WTC11 (cell line): ENCODE measurements at regions not wholly inside any gene's neighbourhood (a gene's known extent, or its start where the extent isn't known, plus 50 kb on each side); places are given as distances from the start of the nearest gene placed in this dataset.

ENCODE experiments used
- ATAC-seq: fragments of 200-7000 bp; cut with Tn5 transposase; 2 replicates; pipeline ENCODE4 v1.10.0; 2021; ENCODE audit warnings: mild to moderate bottlenecking, moderate library complexity
- CTCF ChIA-PET: fragments of 300-600 bp; sonication (Branson Sonifier 250); formaldehyde crosslinking; loops from one replicate; lab custom pipeline; 2021; ENCODE audit warnings: antibody characterized with exemption; lab: Charles Lee
- POLR2A ChIA-PET: fragments of 350-600 bp; sonication (Branson Sonifier 250); formaldehyde crosslinking; loops from one replicate; lab custom pipeline; 2021; ENCODE audit warnings: antibody characterized with exemption; lab: Charles Lee
- DNase-seq: peaks from one replicate; pipeline ENCODE4 v3.0.0; 2021; ENCODE audit warnings: low spot score
- H3K27ac Mint-ChIP-seq: 2 replicates; pipeline ENCODE4 v1.8.0; 2021; ENCODE audit warnings: mixed read lengths
- H3K27me3 Mint-ChIP-seq: 2 replicates; pipeline ENCODE4 v1.8.0; 2021; ENCODE audit warnings: low read depth, mild to moderate bottlenecking, moderate library complexity, mixed read lengths
- H3K36me3 Mint-ChIP-seq: 2 replicates; pipeline ENCODE4 v1.8.0; 2021; ENCODE audit warnings: mixed read lengths
- H3K4me1 Mint-ChIP-seq: 2 replicates; pipeline ENCODE4 v1.8.0; 2022; ENCODE audit warnings: mixed read lengths
- H3K4me3 Mint-ChIP-seq: 2 replicates; pipeline ENCODE4 v1.8.0; 2021; ENCODE audit warnings: mild to moderate bottlenecking, moderate library complexity, mixed read lengths
- H3K9me3 Mint-ChIP-seq: 2 replicates; pipeline ENCODE4 v1.8.0; 2021; ENCODE audit warnings: mixed read lengths
- ATF2 ChIP-seq: sonication (generic); formaldehyde crosslinking; IDR thresholded peaks from 2 replicates; pipeline ENCODE4 v1.8.1; 2022; ENCODE audit warnings: low read depth, missing genetic modification reagents, borderline replicate concordance
- E2F4 ChIP-seq: sonication (generic); formaldehyde crosslinking; IDR thresholded peaks from 2 replicates; pipeline ENCODE4 v1.8.1; 2022; ENCODE audit warnings: low read depth, mild to moderate bottlenecking, moderate library complexity, missing genetic modification reagents, borderline replicate concordance
- E2F5 ChIP-seq: sonication (generic); formaldehyde crosslinking; IDR thresholded peaks from 2 replicates; pipeline ENCODE4 v1.8.1; 2022; ENCODE audit warnings: mild to moderate bottlenecking, moderate library complexity, missing genetic modification reagents
- EMX1 ChIP-seq: fragments of 250-450 bp; sonication (Bioruptor Pico); IDR thresholded peaks from 2 replicates; pipeline ENCODE4 v1.8.0; 2021; ENCODE audit warnings: mild to moderate bottlenecking
- ETV6 ChIP-seq: sonication (generic); formaldehyde crosslinking; IDR thresholded peaks from 2 replicates; pipeline ENCODE4 v1.8.1; 2022; ENCODE audit warnings: mild to moderate bottlenecking, missing genetic modification reagents
- GRHL2 ChIP-seq: fragments of 250-450 bp; sonication (Bioruptor Pico); IDR thresholded peaks from 2 replicates; pipeline ENCODE4 v1.8.0; 2022; ENCODE audit warnings: mild to moderate bottlenecking, moderate library complexity; ENCODE audit not compliant: insufficient replicate concordance, severe bottlenecking
- JUN ChIP-seq: sonication (generic); formaldehyde crosslinking; IDR thresholded peaks from 2 replicates; pipeline ENCODE4 v1.8.0; 2023; ENCODE audit warnings: mild to moderate bottlenecking, missing genetic modification reagents
- NFYB ChIP-seq: sonication (generic); formaldehyde crosslinking; conservative IDR thresholded peaks from 2 replicates; pipeline ENCODE4 v1.8.0; 2022; ENCODE audit warnings: low read depth, missing genetic modification reagents
- NR1H2 ChIP-seq: sonication (generic); formaldehyde crosslinking; IDR thresholded peaks from 2 replicates; pipeline ENCODE4 v1.9.0; 2021; ENCODE audit warnings: mild to moderate bottlenecking, moderate library complexity, missing genetic modification reagents
- NR2C2 ChIP-seq: sonication (generic); formaldehyde crosslinking; IDR thresholded peaks from 2 replicates; pipeline ENCODE4 v1.8.0; 2022; ENCODE audit warnings: mild to moderate bottlenecking, missing genetic modification reagents
- NR3C1 ChIP-seq: sonication (generic); formaldehyde crosslinking; conservative IDR thresholded peaks from 2 replicates; pipeline ENCODE4 v1.8.1; 2023; ENCODE audit warnings: low read depth, mild to moderate bottlenecking, missing genetic modification reagents
- OVOL2 ChIP-seq: fragments of 250-450 bp; sonication (Bioruptor Pico); IDR thresholded peaks from 2 replicates; pipeline ENCODE4 v1.9.0; 2021; ENCODE audit warnings: mild to moderate bottlenecking, borderline replicate concordance
- RELA ChIP-seq: sonication (generic); formaldehyde crosslinking; IDR thresholded peaks from 2 replicates; pipeline ENCODE4 v1.8.1; 2022; ENCODE audit warnings: missing genetic modification reagents, mild to moderate bottlenecking, borderline replicate concordance
- SMAD3 ChIP-seq: sonication (generic); formaldehyde crosslinking; IDR thresholded peaks from 2 replicates; pipeline ENCODE4 v1.8.0; 2022; ENCODE audit warnings: missing genetic modification reagents, mild to moderate bottlenecking, borderline replicate concordance
- TCF7 ChIP-seq: sonication (generic); formaldehyde crosslinking; IDR thresholded peaks from 2 replicates; pipeline ENCODE4 v1.8.0; 2022; ENCODE audit warnings: mild to moderate bottlenecking, low read depth, missing genetic modification reagents, moderate library complexity
- TP53 ChIP-seq: sonication (generic); formaldehyde crosslinking; IDR thresholded peaks from 2 replicates; pipeline ENCODE4 v1.8.1; 2023; ENCODE audit warnings: mild to moderate bottlenecking, missing genetic modification reagents
- USF2 ChIP-seq: sonication (generic); formaldehyde crosslinking; IDR thresholded peaks from 2 replicates; pipeline ENCODE4 v1.8.1; 2023; ENCODE audit warnings: mild to moderate bottlenecking, missing genetic modification reagents, moderate library complexity
- ZMAT4 ChIP-seq: fragments of 250-450 bp; sonication (Bioruptor Pico); IDR thresholded peaks from 2 replicates; pipeline ENCODE4 v1.9.0; 2021; ENCODE audit warnings: mild to moderate bottlenecking
- ZNF138 ChIP-seq: sonication (generic); formaldehyde crosslinking; conservative IDR thresholded peaks from 2 replicates; pipeline ENCODE4 v1.8.1; 2022; ENCODE audit warnings: mild to moderate bottlenecking, moderate library complexity, missing genetic modification reagents
- ZNF317 ChIP-seq: sonication (generic); formaldehyde crosslinking; IDR thresholded peaks from 2 replicates; pipeline ENCODE4 v1.8.1; 2023; ENCODE audit warnings: low read depth, mild to moderate bottlenecking, moderate library complexity, missing genetic modification reagents, borderline replicate concordance
- ZNF423 ChIP-seq: fragments of 250-450 bp; sonication (Bioruptor Pico); IDR thresholded peaks from 2 replicates; pipeline ENCODE4 v2.1.2; 2022; ENCODE audit warnings: mild to moderate bottlenecking, moderate library complexity
- ZSCAN18 ChIP-seq: fragments of 250-450 bp; sonication (Bioruptor Pico); IDR thresholded peaks from 2 replicates; pipeline ENCODE4 v2.1.2; 2022; ENCODE audit warnings: mild to moderate bottlenecking, moderate library complexity

- no peak for TF ChIP-seq GRHL2 (CRISPR knock-in tag)
- TF ChIP-seq NR2C2 (CRISPR knock-in tag): no peak
- TF ChIP-seq USF2: no peak
- no peak for TF ChIP-seq RELA (CRISPR knock-in tag)
- TF ChIP-seq NR3C1 (CRISPR knock-in tag): no peak
Observed at GRCh38 chr2:16134436-16135165, 194.3 kb downstream of the MYCN start (continued).

- Mint-ChIP-seq H3K36me3 (no peaks in the 10 kb centered on the region), H3K27me3 (no peaks in the 10 kb centered on the region), H3K4me1 (no peaks in the 10 kb centered on the region), H3K9me3 (peaks cover 13% of the 10 kb centered on the region), H3K27ac (no peak overlapping the region; the same call in 1 of the 2 replicates), H3K4me3 (no peak overlapping the region)
- ChIA-PET CTCF (interaction anchor here (0.7 kb wide), 1 partner anchor 191 kb away, joined by 5 read pairs; no protein-coding TSS in a partner anchor), POLR2A (no interaction called here)
- TF ChIP-seq SMAD3 (CRISPR knock-in tag): no peak
- DNase-seq: no peak
- ATAC-seq: no peak
Observed at GRCh38 chr2:16130906-16131400, 190.6 kb downstream of the MYCN start.

GRCh38 chr2:16130541-16130880 lies 190.2 kb downstream of the MYCN start:
- peaks cover 11% of the 10 kb centered on the region for H3K9me3 Mint-ChIP-seq
- H3K4me1 Mint-ChIP-seq: no peaks in the 10 kb centered on the region
- H3K27ac Mint-ChIP-seq: no peak overlapping the region
- ChIA-PET CTCF (no interaction called here), POLR2A (no interaction called here)
- ATAC-seq (no peak), DNase-seq (no peak)
- H3K36me3 Mint-ChIP-seq: no peaks in the 10 kb centered on the region
- no peak overlapping the region for H3K4me3 Mint-ChIP-seq
- no peaks in the 10 kb centered on the region for H3K27me3 Mint-ChIP-seq
- no peak for TF ChIP-seq ATF2 (CRISPR knock-in tag)
- TF ChIP-seq EMX1 (CRISPR knock-in tag): no peak
- no peak for TF ChIP-seq OVOL2
- TF ChIP-seq ZNF317: no peak
- no peak for TF ChIP-seq NFYB (CRISPR knock-in tag)
- no peak for TF ChIP-seq ZMAT4 (CRISPR knock-in tag)
- TF ChIP-seq E2F5 (CRISPR knock-in tag): no peak
- no peak for TF ChIP-seq ZNF423 (CRISPR knock-in tag)
- no peak for TF ChIP-seq TP53 (CRISPR knock-in tag)
- TF ChIP-seq ETV6: no peak
- no peak for TF ChIP-seq NR1H2 (CRISPR knock-in tag)
- no peak for TF ChIP-seq E2F4
- TF ChIP-seq GRHL2 (CRISPR knock-in tag): no peak
- TF ChIP-seq ZNF138 (CRISPR knock-in tag): no peak
- TF ChIP-seq TCF7 (CRISPR knock-in tag): no peak
- TF ChIP-seq JUN: no peak
- no peak for TF ChIP-seq ZSCAN18 (CRISPR knock-in tag)
- TF ChIP-seq SMAD3 (CRISPR knock-in tag): no peak
